ENCODE measurements at regions not wholly inside any gene's neighbourhood (a gene's known extent, or its start where the extent isn't known, plus 50 kb on each side); places are given as distances from the start of the nearest gene placed in this dataset.

GRCh38 chr1:30284226-30284625 lies 439.2 kb downstream of the MATN1 start:
- no peak for DNase-seq (ENCODE audit: extremely low read depth, low read depth)

DNA sequence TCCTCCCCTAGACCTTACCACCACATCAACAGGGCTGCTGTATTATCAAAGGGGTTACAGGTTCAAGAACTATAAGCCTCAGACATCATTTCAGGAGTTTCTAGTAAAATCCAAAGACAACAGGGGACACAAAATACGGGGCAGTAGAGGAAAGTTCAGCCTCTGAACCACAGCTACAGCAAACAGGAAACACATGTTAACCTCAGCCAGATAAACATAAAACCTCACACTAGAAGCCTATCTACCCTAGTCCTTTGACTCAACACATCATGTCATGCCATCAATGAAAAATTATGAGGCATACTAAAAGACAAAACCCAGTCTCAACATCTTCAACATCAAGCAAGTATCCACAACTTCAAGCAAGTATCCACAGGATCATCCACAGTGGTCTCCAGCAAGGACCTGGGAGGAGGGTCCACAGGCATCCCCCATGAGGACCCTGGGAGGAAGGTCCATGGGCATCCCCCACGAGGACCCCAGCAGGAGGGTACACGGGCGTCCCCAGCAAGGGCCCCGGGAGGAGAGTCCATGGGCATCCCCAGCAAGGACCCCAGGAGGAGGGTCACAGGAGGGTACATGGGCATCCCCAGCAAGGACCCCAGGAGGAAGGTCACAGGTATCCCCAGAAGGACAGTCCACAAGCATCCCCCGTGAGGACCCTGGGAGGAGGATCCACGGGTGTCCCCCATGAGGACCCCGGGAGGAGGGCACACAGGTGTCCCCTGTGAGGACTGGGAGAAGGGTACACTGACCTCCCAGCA lies 440.0 kb downstream of the MATN1 start:
- DNase-seq (ENCODE audit: extremely low read depth, low read depth): no peak

DNA sequence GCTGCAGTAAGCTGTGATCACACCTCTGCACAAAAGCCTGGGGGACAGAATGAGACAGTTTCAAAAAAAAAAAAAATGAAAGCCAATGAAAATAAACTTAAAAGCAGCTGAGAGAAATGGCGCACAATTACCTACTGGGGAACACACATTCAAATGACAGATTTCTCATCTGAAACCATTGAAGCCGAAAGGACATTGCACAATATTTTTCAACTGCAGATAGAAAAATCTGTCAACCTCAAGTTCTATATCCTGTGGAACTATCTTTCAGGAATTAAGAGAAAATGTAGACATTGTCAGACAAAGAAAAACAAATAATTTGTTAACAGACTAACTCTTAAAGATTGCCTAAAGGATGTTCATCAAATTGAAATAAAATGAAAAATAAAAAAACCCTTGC lies 442.8 kb downstream of the MATN1 start:
- no peak for DNase-seq (ENCODE audit: extremely low read depth, low read depth)

- no peak for DNase-seq (ENCODE audit: extremely low read depth, low read depth)
Observed at GRCh38 chr1:30277911-30278310, 445.5 kb downstream of the MATN1 start.

DNA sequence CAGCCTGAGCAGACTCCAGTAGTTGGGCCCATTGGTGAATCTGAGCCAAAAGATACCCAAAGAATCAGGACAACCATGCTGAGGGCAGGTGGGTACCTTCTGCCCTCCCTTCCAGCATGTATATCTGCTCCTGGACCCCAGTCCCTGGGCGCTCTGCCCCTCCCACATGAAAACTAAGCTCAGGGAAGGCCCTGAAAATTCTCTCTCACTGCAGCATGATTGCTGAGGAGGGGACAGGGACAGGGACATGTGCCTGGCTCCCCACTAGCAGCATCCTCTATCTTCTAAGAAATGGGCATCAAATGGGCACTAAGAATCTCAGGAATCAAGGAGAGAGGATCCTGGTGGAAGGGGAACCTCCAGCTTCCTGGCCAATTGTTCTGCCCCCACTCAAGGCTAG lies 446.0 kb downstream of the MATN1 start:
- DNase-seq (ENCODE audit: extremely low read depth, low read depth): no peak

DNA sequence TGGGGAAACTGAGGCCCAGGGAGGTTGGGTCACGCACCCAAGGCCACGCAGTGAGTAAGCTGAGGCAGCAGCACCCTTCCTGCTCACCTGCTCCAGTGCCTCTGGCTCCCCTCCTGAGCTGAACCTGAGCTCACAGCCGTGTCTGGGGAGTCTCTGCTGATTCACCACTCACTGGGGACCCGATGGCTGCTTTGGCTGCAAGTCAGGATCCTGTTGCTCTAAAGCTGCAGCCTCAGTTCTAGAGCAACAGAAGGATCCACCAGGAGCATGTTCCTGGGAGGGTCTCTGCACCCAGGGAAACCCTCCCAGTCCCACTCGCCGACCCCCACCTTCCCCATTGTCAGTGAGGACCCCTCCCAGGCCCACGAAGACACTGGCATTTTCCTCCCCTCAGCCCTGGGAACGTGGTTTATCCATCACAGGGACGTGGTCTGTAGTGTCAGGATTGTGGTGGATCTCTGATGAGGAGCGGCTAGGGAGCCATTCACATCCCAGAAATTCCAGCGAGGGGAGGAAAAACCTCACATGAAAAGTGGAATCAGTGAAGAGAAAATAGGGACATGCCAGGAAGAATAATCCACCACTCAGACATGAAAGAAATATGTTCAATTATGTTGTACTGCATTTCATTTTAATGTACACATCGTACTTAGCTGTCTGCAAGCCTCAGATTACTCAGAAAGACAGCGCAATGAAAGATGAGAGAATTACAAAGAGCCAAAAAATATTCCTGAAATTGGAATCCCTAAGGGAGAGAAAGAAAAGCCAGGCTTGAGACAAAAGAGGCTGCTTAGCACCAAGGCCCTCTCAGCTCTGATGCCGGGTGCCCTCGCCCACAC lies 447.2 kb downstream of the MATN1 start:
- no peak for DNase-seq (ENCODE audit: extremely low read depth, low read depth)

GRCh38 chr1:30274976-30275621 lies 448.3 kb downstream of the MATN1 start:
- DNase-seq (ENCODE audit: extremely low read depth, low read depth): no peak

GRCh38 chr1:30274173-30274970 lies 449.0 kb downstream of the MATN1 start:
- DNase-seq (ENCODE audit: extremely low read depth, low read depth): no peak

- DNase-seq (ENCODE audit: extremely low read depth, low read depth): no peak
Observed at GRCh38 chr1:30273456-30273855, 449.9 kb downstream of the MATN1 start.

DNA sequence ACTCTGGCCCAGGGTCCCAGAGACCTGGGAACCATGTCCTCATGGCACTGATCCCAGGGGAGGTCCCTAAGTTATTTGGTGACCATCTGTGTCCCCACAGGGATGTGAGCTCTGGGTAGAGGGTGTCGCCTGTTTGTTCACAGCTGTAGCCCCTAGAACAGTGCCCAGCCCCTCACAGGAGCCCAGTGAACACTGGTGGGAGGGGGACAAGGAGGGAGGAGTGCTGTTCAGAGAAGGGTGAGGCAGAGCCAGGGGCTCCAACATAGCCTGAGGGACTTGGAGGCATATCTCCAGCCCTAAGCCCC lies 450.4 kb downstream of the MATN1 start:
- DNase-seq (ENCODE audit: extremely low read depth, low read depth): no peak

- no peak for DNase-seq (ENCODE audit: extremely low read depth, low read depth)
Observed at GRCh38 chr1:30272277-30273020, 450.9 kb downstream of the MATN1 start.

GRCh38 chr1:30271401-30272276 lies 451.7 kb downstream of the MATN1 start:
- no peak for DNase-seq (ENCODE audit: extremely low read depth, low read depth)

DNA sequence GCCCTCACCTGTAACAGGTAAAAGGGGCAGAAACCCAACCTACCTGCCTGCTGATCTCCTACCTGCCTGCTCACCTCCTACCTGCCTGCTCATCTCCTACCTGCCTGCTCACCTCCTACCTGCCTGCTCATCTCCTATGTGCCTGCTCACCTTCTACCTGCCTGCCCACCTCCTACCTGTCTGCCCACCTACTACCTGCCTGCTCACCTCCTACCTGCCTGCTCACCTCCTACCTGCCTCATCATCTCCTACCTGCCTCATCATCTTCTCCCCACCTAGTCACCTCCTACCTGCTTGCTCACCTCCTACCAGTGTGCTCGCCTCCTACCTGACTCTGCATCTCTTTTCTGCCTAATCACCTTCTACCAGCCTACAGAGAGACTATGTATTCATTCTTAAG lies 452.9 kb downstream of the MATN1 start:
- DNase-seq (ENCODE audit: extremely low read depth, low read depth): no peak

DNA sequence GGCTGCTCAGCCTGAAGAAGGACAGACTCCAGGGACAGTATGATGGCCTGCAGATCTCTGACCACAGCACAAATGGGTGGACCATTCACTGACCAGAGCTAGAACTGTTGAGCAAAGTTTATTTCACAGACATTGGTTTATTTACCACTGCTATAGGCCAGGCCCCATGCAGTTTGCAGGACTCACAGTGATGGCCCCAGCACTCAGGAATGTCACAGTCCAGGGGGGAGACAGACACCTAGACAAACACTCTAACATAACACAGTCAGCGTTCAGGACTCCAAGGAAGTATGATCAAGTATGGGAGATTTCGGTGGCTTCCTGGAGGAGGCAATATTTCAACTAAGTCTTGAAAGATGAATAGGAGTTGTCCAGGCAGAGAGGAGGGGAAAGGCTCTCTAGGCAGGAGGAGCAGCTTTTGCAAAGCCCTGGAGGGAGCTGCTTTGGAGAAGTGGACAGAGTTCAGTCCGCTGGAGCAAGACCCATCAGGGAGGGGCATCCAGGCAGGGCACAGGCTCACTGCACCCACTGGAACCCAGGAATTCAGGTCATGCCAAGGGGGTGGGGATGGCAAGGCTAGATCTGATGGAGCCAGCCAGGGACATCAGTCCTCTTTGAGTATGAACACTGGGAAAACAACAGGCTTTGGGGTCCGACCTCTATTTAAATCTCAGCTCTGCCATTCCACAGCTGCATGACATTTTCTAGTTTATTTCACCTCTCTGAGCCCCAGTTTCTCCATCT lies 454.3 kb downstream of the MATN1 start:
- no peak for DNase-seq (ENCODE audit: extremely low read depth, low read depth)

DNA sequence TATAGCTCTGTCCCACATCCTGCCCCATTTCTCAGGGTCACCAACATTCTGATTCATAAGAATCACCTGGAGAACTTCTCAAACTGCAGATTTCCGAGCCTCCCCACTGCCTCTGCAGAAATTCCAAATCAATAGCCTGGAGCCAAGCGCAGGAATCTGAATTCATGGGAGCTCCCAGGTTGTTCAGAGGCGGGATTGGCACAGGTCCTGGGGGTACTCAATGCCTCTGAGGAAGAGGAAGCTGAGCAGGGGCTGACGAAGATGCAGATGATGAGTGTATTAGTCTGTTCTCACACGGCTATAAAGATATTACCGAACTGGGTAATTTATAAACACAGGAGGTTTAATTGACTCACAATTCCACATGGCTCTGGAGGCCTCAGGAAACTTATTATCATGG lies 455.5 kb downstream of the MATN1 start:
- DNase-seq (ENCODE audit: extremely low read depth, low read depth): no peak

GRCh38 chr1:30267046-30267445 lies 456.3 kb downstream of the MATN1 start:
- DNase-seq (ENCODE audit: extremely low read depth, low read depth): no peak

GRCh38 chr1:30265127-30266070 lies 458.0 kb downstream of the MATN1 start:
- DNase-seq (ENCODE audit: extremely low read depth, low read depth): no peak

DNA sequence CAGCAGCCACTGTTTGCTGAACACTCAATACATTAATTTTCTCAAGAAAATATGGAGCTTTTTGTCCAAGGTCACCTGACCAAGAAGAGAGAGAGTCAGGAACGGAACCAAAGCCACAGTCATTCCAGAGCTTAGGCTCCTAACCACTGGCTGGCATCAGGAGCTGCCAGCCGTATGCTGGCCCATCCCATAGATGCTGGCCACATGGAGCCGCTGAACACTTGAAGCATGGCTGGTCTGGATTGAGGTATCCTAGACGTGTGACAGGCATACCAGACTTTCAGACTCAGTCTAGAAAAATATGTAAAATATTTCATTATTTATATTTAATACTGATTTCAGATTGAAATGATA lies 458.7 kb downstream of the MATN1 start:
- no peak for DNase-seq (ENCODE audit: extremely low read depth, low read depth)

Measured in NCI-H460 (cell line).